ENCODE measurements at regions not wholly inside any gene's neighbourhood (a gene's known extent, or its start where the extent isn't known, plus 50 kb on each side); places are given as distances from the start of the nearest gene placed in this dataset.

- ATAC-seq (ENCODE audit: insufficient read depth, low FRiP score) (no peak), DNase-seq (peak in 1 of 3 donors; percentile 46)
- H3K9ac ChIP-seq (ENCODE audit: insufficient read depth in 1 of 2, low read length in 2 of 2): no peak overlapping the region
- 91 to 94% methylated on average over 4 of the region's 4 CpGs for WGBS, 2 donors
- H3K4me3 ChIP-seq: no peak overlapping the region
- peaks cover 0 to 5% (median 0%) of the 10 kb centered on the region in 5 donors for H3K4me1 ChIP-seq (ENCODE audit: control insufficient read depth in 5 of 5, insufficient read depth in 5 of 5, low read length in 5 of 5)
- TF ChIP-seq CTCF (IDR thresholded peaks at IDR 0.05; ENCODE audit: control extremely low read depth, extremely low read depth): no peak
- H3K36me3 ChIP-seq (ENCODE audit: control insufficient read depth in 4 of 4, insufficient read depth in 4 of 4, low read length in 4 of 4): no peaks in the 10 kb centered on the region
- H3K27me3 ChIP-seq (ENCODE audit: control insufficient read depth in 3 of 3, insufficient read depth in 3 of 3, low read length in 2 of 3): no peaks in the 10 kb centered on the region
- H3K9me3 ChIP-seq (ENCODE audit: control insufficient read depth in 4 of 4, insufficient read depth in 3 of 4, low read length in 3 of 4): no peaks in the 10 kb centered on the region
- H3K27ac ChIP-seq (ENCODE audit: low read depth in 1 of 2, low read length in 1 of 2): no peak overlapping the region
Observed at GRCh38 chr5:112614285-112614684, 123.4 kb upstream of the APC start.

GRCh38 chr5:112614986-112615385, 122.7 kb upstream of the APC start:
- DNase-seq (no peak), ATAC-seq (ENCODE audit: insufficient read depth, low FRiP score) (no peak)
- Histone ChIP-seq H3K9ac (ENCODE audit: insufficient read depth in 1 of 2, low read length in 2 of 2) (no peak overlapping the region), H3K27ac (ENCODE audit: low read depth in 1 of 2, low read length in 1 of 2) (no peak overlapping the region), H3K4me3 (no peak overlapping the region), H3K27me3 (ENCODE audit: control insufficient read depth in 3 of 3, insufficient read depth in 3 of 3, low read length in 2 of 3) (no peaks in the 10 kb centered on the region), H3K9me3 (ENCODE audit: control insufficient read depth in 4 of 4, insufficient read depth in 3 of 4, low read length in 3 of 4) (no peaks in the 10 kb centered on the region), H3K4me1 (ENCODE audit: control insufficient read depth in 5 of 5, insufficient read depth in 5 of 5, low read length in 5 of 5) (peaks cover 0 to 5% (median 0%) of the 10 kb centered on the region in 5 donors), H3K36me3 (ENCODE audit: control insufficient read depth in 4 of 4, insufficient read depth in 4 of 4, low read length in 4 of 4) (no peaks in the 10 kb centered on the region)
- no peak for TF ChIP-seq CTCF (IDR thresholded peaks at IDR 0.05; ENCODE audit: control extremely low read depth, extremely low read depth)
- 57 to 68% methylated on average over 1 of the region's 1 CpG for WGBS, 2 donors

- Histone ChIP-seq H3K4me3 (no peak overlapping the region), H3K4me1 (ENCODE audit: control insufficient read depth in 5 of 5, insufficient read depth in 5 of 5, low read length in 5 of 5) (peaks cover 0 to 5% (median 0%) of the 10 kb centered on the region in 5 donors), H3K9me3 (ENCODE audit: control insufficient read depth in 4 of 4, insufficient read depth in 3 of 4, low read length in 3 of 4) (no peaks in the 10 kb centered on the region), H3K9ac (ENCODE audit: insufficient read depth in 1 of 2, low read length in 2 of 2) (no peak overlapping the region), H3K27me3 (ENCODE audit: control insufficient read depth in 3 of 3, insufficient read depth in 3 of 3, low read length in 2 of 3) (no peaks in the 10 kb centered on the region), H3K36me3 (ENCODE audit: control insufficient read depth in 4 of 4, insufficient read depth in 4 of 4, low read length in 4 of 4) (no peaks in the 10 kb centered on the region), H3K27ac (ENCODE audit: low read depth in 1 of 2, low read length in 1 of 2) (no peak overlapping the region)
- no peak for TF ChIP-seq CTCF (IDR thresholded peaks at IDR 0.05; ENCODE audit: control extremely low read depth, extremely low read depth)
- WGBS, 2 donors: 71 to 84% methylated on average over 8 of the region's 8 CpGs
- no peak for ATAC-seq (ENCODE audit: insufficient read depth, low FRiP score)
- no peak for DNase-seq
Observed at GRCh38 chr5:112616812-112617547, 120.7 kb upstream of the APC start.

GRCh38 chr5:112625246-112625645, 112.4 kb upstream of the APC start:
- Histone ChIP-seq H3K4me1 (ENCODE audit: control insufficient read depth in 5 of 5, insufficient read depth in 5 of 5, low read length in 5 of 5) (peaks cover 0 to 8% (median 0%) of the 10 kb centered on the region in 5 donors), H3K9ac (ENCODE audit: insufficient read depth in 1 of 2, low read length in 2 of 2) (no peak overlapping the region), H3K27ac (ENCODE audit: low read depth in 1 of 2, low read length in 1 of 2) (no peak overlapping the region), H3K27me3 (ENCODE audit: control insufficient read depth in 3 of 3, insufficient read depth in 3 of 3, low read length in 2 of 3) (no peaks in the 10 kb centered on the region), H3K4me3 (no peak overlapping the region), H3K36me3 (ENCODE audit: control insufficient read depth in 4 of 4, insufficient read depth in 4 of 4, low read length in 4 of 4) (no peaks in the 10 kb centered on the region), H3K9me3 (ENCODE audit: control insufficient read depth in 4 of 4, insufficient read depth in 3 of 4, low read length in 3 of 4) (no peaks in the 10 kb centered on the region)
- ATAC-seq (ENCODE audit: insufficient read depth, low FRiP score) (no peak), DNase-seq (no peak)
- 50 to 75% methylated on average over 3 of the region's 3 CpGs for WGBS, 2 donors
- TF ChIP-seq CTCF (IDR thresholded peaks at IDR 0.05; ENCODE audit: control extremely low read depth, extremely low read depth): no peak

Data from lung (tissue), 11 donors.